Activated naive CD4-positive, alpha-beta T cell treated with anti-CD3 and anti-CD28 coated beads, Interleukin-2, amount 50 U/mL, for 16 hours (primary cell): ENCODE measurements at regions not wholly inside any gene's neighbourhood (a gene's known extent, or its start where the extent isn't known, plus 50 kb on each side); places are given as distances from the start of the nearest gene placed in this dataset.

Experiments
- DNase-seq: peaks from one replicate; pipeline ENCODE4 v3.0.0-alpha.2; 2020

DNA sequence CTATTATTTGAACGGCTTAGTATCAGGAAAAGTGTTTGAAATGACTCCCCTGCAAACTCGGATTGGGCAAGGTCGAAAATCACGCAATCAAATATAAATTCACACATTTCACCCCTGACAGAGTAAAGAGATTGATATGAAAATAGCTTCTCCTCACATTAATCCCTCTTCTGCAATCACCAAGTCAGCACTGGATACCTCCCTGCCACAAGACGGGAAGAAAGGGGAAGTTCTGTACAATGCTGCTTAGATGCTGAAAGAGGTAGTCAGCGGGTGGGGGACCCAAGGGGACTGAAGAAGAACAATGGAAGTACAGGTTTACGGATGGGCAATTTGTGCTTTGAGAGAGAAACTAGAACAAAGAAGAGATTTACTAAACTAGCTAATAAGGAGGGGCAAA lies 72.0 kb upstream of the ANK3 start:
- no peak for DNase-seq

- DNase-seq: no peak
Measured at GRCh38 chr10:60459701-60460457, 70.2 kb upstream of the ANK3 start.

GRCh38 chr10:60456053-60456452 lies 66.4 kb upstream of the ANK3 start:
- DNase-seq: no peak

DNA sequence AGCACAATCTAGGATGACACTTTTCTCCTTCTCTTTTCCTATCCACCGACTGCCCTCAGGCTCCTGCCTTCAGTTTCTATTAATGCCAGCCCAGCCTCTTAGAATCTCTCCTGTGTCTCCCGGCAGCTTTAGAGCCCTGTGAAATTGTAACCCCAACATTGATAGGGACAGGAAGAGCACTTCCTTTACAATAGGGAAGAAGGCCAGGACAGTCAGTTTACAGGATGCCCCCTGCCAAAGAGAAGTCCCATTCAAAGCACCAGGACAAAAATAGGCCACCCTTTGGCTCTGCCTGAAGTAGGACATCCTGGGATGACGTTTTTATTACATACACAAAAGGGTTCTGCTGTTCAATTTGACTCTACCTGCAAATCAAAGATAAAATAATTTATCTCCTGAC lies 64.7 kb upstream of the ANK3 start:
- no peak for DNase-seq

DNA sequence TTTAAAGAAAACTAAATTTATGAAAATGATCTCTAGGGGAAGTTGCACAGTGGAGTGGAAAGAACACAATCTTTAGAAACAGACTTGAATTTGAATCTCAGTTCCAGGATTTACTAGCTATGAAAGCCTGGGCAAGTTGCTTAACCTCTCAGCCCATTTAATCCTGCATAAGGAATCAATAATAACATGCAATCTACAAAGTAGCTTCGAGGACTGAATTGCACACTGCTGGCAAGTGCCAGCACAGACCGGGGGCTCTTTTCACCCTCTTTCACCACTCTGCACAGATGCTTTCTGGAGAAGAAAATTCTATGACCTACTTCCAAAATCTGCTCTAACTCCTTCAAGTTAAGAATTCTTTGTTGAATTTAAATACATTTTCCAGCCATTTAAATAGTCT lies 63.4 kb upstream of the ANK3 start:
- no peak for DNase-seq

- DNase-seq: no peak
Measured at GRCh38 chr10:60450291-60450690, 60.6 kb upstream of the ANK3 start.

DNA sequence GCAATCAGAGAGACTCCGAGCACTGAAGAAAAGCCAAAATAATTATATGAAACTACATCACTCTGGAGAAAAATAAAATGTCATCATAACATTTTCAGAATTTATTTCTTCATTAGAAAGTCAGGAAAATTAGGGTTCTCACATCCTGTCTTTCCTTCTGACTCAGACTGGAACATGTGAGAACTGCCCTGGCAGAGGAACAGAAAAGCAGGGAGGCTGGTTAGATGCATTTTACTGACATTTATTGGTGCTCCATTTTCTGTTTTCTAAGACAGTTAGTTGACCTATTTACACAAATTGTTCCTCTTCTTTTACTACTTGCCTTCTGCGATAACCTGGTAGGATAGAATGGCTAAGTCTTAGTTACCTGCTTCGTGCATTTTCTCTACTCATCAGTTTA lies 58.6 kb upstream of the ANK3 start:
- no peak for DNase-seq

DNA sequence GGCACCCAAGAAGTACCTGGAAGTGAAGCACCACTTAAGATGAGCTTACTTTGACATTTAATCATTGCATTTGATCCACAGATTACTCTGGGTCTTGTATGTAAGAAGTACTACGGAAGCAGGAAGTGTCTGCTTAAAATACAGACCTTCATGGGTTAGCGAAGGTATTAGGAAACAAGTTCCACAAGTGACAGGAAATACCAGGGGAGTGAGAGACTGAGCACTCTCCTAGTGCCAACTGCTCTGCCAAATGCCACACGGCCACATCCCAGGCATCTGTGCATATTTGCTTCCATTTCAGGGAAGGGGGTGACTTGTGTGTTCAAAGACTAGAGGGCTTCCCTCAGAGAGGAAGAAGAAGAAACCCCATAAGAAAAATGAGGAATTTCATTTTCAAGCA lies 57.2 kb upstream of the ANK3 start:
- DNase-seq: no peak

GRCh38 chr10:60446070-60446833 lies 56.6 kb upstream of the ANK3 start:
- no peak for DNase-seq

- DNase-seq: no peak
Measured at GRCh38 chr10:60444494-60445064, 54.9 kb upstream of the ANK3 start.

DNA sequence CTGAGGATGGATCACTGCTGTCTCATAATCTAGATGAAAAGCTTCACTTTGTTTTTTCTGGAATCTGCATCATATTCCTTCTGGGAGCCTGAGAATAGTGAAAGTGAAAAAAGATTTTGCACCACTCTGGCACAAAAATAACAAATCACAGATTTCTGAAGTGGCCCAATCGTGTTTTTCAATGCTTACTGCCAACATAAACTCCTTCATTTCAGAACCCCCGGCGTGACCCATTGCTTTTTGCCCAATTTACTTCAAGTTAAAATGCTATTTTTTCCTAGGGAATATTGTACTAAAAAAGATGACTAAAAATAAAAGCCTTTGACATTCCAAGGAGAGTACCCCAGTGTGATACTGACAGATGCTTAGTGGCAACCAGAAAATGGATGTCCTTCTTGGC lies 53.7 kb upstream of the ANK3 start:
- DNase-seq: no peak

DNA sequence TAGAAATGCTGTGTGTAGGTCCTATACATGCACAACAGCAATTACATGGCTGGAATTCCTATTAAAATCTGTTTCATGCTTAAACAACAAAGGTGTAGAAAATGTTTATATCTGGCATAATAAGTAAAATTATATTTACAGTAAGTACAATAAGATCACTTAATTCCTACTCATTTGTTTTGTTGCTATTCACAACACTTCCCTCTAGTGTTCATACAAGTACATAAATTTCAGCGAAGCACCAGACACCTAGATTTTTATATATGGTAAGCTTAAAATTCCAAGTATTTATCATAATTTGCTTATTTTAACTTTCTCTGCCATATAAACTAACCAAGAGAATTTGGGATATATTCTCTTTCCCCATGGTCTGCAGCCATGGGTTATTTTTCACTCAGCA lies 51.8 kb upstream of the ANK3 start:
- no peak for DNase-seq

- no peak for DNase-seq
Measured at GRCh38 chr10:60439641-60440040, 50.0 kb upstream of the ANK3 start.
